Liver (tissue), 8 donors: ENCODE measurements at regions not wholly inside any gene's neighbourhood (a gene's known extent, or its start where the extent isn't known, plus 50 kb on each side); places are given as distances from the start of the nearest gene placed in this dataset.

Experiments
- DNase-seq: peaks from one replicate; pipeline ENCODE4 v3.0.0-alpha.2; 2017; ENCODE audit warnings: low spot score
- H3K27ac ChIP-seq, 2 donors: one replicate each; pipeline ENCODE4 v1.7.0; 2013; ENCODE audit warnings: inconsistent platforms in 2 of 2, low read length in 2 of 2, control low read depth in 1 of 2, low read depth in 1 of 2, mild to moderate bottlenecking in 1 of 2
- H3K27me3 ChIP-seq, 4 donors: one replicate each; pipeline versions ENCODE4 v1.6.1 to v1.7.0; 2013; ENCODE audit warnings: low read length in 3 of 4, inconsistent platforms in 1 of 4, mild to moderate bottlenecking in 1 of 4, moderate library complexity in 1 of 4; ENCODE audit not compliant: control insufficient read depth in 4 of 4, insufficient read depth in 4 of 4
- H3K36me3 ChIP-seq, 4 donors: one replicate each; pipeline versions ENCODE4 v1.6.1 to v1.7.0; 2013; ENCODE audit warnings: low read length in 3 of 4, mild to moderate bottlenecking in 3 of 4, low read depth in 1 of 4, moderate library complexity in 1 of 4; ENCODE audit not compliant: control insufficient read depth in 4 of 4, insufficient read depth in 3 of 4
- H3K4me1 ChIP-seq, 4 donors: one replicate each; pipeline versions ENCODE4 v1.6.1 to v1.7.0; 2013; ENCODE audit warnings: low read length in 3 of 4, mild to moderate bottlenecking in 3 of 4, moderate library complexity in 1 of 4; ENCODE audit not compliant: control insufficient read depth in 4 of 4, insufficient read depth in 4 of 4
- H3K4me3 ChIP-seq, 3 donors: one replicate each; pipeline versions ENCODE4 v1.6.1 to v1.7.0; 2013; ENCODE audit warnings: low read length in 3 of 3, control low read depth in 1 of 3, low read depth in 1 of 3, mild to moderate bottlenecking in 1 of 3
- H3K9ac ChIP-seq, 2 donors: one replicate each; pipeline ENCODE4 v1.7.0; 2013; ENCODE audit warnings: low read length in 2 of 2, mild to moderate bottlenecking in 2 of 2, moderate library complexity in 2 of 2, control low read depth in 1 of 2, low read depth in 1 of 2
- H3K9me3 ChIP-seq, 4 donors: one replicate each; pipeline versions ENCODE4 v1.6.1 to v1.7.0; 2013; ENCODE audit warnings: low read length in 3 of 4; ENCODE audit not compliant: control insufficient read depth in 4 of 4
- EGR1 ChIP-seq, 2 donors: IDR thresholded peaks; 2 replicates each; pipeline ENCODE4 v1.6.1; 2016 to 2018; ENCODE audit warnings: antibody characterized with exemption in 2 of 2, low read depth in 2 of 2
- GABPA ChIP-seq, 2 donors: IDR thresholded peaks in 1 of 2; conservative IDR thresholded peaks in 1 of 2; 2 replicates each; pipeline ENCODE4 v1.6.1; 2016; ENCODE audit warnings: antibody characterized with exemption in 2 of 2, mild to moderate bottlenecking in 1 of 2, moderate library complexity in 1 of 2
- HNF4A ChIP-seq, 2 donors: conservative IDR thresholded peaks; 2 replicates each; pipeline ENCODE4 v1.6.1; 2016; ENCODE audit warnings: antibody characterized with exemption in 2 of 2, mild to moderate bottlenecking in 2 of 2
- JUND ChIP-seq, 2 donors: IDR thresholded peaks; 2 replicates each; pipeline ENCODE4 v1.6.1; 2016; ENCODE audit warnings: antibody characterized with exemption in 2 of 2
- RAD21 ChIP-seq, 2 donors: IDR thresholded peaks; 2 replicates each; pipeline ENCODE4 v1.6.1; 2016; ENCODE audit warnings: antibody characterized with exemption in 2 of 2, mild to moderate bottlenecking in 2 of 2
- SP1 ChIP-seq: IDR thresholded peaks from 2 replicates; pipeline ENCODE4 v1.6.1; 2018; ENCODE audit warnings: antibody characterized with exemption, mild to moderate bottlenecking
- TAF1 ChIP-seq: conservative IDR thresholded peaks from 2 replicates; pipeline ENCODE4 v1.6.1; 2016; ENCODE audit warnings: antibody characterized with exemption, mild to moderate bottlenecking
- WGBS: extraction: QIAGEN DNeasy Blood & Tissue Kit; methylation state at CpG from one replicate; pipeline ENCODE4 v1.1.7; 2013; 5-methylcytosine and 5-hydroxymethylcytosine counted together
- TF ChIP-seq, protein P1 (sequence below): IDR thresholded peaks from 2 replicates; pipeline ENCODE4 v1.6.1; 2016; ENCODE audit warnings: antibody characterized with exemption
- TF ChIP-seq, protein P2 (sequence below): fragments of 150-350 bp; IDR thresholded peaks from 2 replicates; pipeline ENCODE4 v1.5.1; 2017; ENCODE audit warnings: improper control_type of control experiment, low read depth, low read length; ENCODE audit not compliant: missing input control
- donor health status: healthy.
- donor health status: healthy.
- donor health status: healthy.
- donor health status: healthy.
- donor health status: healthy.

DNA sequence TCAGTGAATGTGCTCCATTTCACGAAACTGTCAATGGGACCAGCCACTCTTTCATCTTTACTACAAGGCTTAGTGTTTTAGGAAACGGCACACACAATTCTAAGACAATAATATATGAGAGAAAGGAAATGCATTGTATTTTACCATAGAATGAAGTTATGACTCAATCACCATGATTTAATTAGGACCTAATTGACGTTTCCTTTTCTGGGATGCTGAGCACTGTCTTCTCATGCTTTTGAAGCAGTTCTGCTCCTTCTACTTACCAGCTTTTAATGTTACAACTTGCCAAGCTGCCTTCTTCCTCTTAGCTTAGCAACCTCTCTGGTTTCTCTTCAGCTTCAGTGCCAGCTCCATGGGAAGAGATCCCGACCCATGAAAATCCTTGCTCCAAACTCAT lies 94.3 kb upstream of the SERPINE2 start:
- 71% methylated on average over 4 of the region's 4 CpGs for WGBS
- H3K36me3 ChIP-seq: no peaks in the 10 kb centered on the region
- H3K27me3 ChIP-seq: no peaks in the 10 kb centered on the region
- no peak for DNase-seq
- no peak overlapping the region for H3K27ac ChIP-seq
- no peak overlapping the region for H3K4me3 ChIP-seq
- H3K9me3 ChIP-seq: no peaks in the 10 kb centered on the region
- H3K4me1 ChIP-seq: no peaks in the 10 kb centered on the region
- no peak overlapping the region for H3K9ac ChIP-seq
- TF ChIP-seq EGR1 (IDR thresholded peaks at IDR 0.05; ENCODE audit: low read depth in 2 of 2) (no peak), GABPA (IDR thresholded peaks at IDR 0.05 in 1 of 2, conservative IDR thresholded peaks at IDR 0.05 in 1 of 2) (no peak), TAF1 (no peak)
- TF ChIP-seq, protein P1, sequence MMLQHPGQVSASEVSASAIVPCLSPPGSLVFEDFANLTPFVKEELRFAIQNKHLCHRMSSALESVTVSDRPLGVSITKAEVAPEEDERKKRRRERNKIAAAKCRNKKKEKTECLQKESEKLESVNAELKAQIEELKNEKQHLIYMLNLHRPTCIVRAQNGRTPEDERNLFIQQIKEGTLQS: no peak

DNA sequence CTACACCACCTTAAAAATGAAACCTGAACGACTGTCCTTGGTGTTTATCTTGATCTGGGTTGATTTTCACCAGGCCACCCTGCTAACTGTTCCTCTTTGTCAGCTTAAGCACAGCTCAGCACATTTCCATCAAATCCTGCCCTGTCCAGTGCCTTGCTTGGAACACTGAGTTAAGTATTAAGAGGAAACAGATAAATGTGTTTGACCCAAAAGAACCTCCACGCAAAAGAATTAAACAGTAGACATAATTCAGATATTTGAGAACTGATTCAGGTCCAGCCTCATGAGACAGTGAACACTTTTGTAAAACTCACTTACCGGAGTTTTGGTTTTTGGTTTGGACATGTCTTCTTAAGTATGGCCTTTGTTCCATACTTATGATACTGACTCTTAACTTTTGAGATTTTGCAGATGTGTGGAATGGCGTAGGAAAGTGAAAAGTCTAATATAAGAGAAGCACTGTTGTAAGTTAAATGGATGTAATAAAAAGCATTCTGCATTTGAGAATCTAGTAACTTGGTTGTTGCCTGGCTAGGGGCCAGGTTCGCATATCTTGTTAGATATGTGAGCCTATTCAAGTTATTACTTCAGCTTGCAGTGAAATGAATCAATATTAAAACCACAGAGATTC lies 88.9 kb upstream of the SERPINE2 start:
- peaks cover 0 to 5% (median 0%) of the 10 kb centered on the region in 4 donors for H3K9me3 ChIP-seq
- no peak for DNase-seq
- peaks cover 0 to 2% (median 0%) of the 10 kb centered on the region in 4 donors for H3K27me3 ChIP-seq
- no peaks in the 10 kb centered on the region for H3K4me1 ChIP-seq
- H3K36me3 ChIP-seq: no peaks in the 10 kb centered on the region
- H3K9ac ChIP-seq: no peak overlapping the region
- H3K27ac ChIP-seq: no peak overlapping the region
- TF ChIP-seq SP1: no peak
- no peak for TF ChIP-seq HNF4A (conservative IDR thresholded peaks at IDR 0.05)
- TF ChIP-seq, protein P1: no peak
- no peak overlapping the region for H3K4me3 ChIP-seq
- 46% methylated on average over 5 of the region's 5 CpGs for WGBS

DNA sequence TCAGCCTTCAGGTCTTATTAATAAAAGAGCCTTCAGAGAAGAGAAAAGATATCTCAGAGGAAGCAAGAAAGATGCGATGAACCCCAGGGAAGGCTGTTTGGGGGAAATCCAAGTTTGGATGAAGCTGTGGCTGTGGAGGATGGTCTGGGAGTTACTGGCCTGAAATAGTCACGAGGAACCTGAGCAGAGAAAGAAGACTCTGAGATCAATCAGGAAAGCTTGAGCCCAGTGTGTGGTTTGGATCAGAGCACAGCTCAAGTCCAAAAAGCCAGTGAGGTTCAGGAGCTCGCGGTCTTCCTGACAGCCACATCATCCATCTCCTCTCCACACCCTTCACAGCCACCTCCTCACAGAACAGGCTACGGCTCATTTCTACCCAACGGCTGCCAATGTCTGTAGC lies 87.4 kb upstream of the SERPINE2 start:
- no peaks in the 10 kb centered on the region for H3K36me3 ChIP-seq
- WGBS: 88% methylated on average over 6 of the region's 6 CpGs
- no peak for TF ChIP-seq JUND (IDR thresholded peaks at IDR 0.05)
- H3K9me3 ChIP-seq: peaks cover 0 to 5% (median 0%) of the 10 kb centered on the region in 4 donors
- H3K4me1 ChIP-seq: no peaks in the 10 kb centered on the region
- no peak overlapping the region for H3K4me3 ChIP-seq
- H3K27ac ChIP-seq: no peak overlapping the region
- H3K9ac ChIP-seq: no peak overlapping the region
- DNase-seq: no peak
- H3K27me3 ChIP-seq: peaks cover 0 to 2% (median 0%) of the 10 kb centered on the region in 4 donors

DNA sequence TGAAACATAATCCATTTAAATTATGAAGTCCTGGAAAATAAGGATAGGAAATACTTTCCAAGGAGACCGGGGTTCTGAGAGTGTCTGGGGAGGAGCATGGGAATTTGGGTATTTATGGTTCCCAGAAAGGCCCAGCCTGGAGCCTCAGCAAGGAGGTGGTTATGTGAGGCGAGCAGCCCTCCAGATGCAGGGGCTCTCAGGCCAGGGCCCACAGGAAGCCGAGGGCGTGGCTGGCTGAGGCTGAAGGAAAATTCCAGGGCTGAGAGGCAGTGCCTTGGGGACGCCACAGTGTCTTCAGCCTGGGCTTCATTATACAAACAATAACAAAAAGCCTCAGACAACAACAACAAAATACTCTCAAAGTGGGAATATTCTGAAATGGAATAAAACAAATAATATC lies 86.9 kb upstream of the SERPINE2 start:
- Histone ChIP-seq H3K4me3 (no peak overlapping the region), H3K36me3 (no peaks in the 10 kb centered on the region), H3K27ac (no peak overlapping the region), H3K9ac (no peak overlapping the region), H3K27me3 (peaks cover 0 to 2% (median 0%) of the 10 kb centered on the region in 4 donors), H3K9me3 (peaks cover 0 to 5% (median 0%) of the 10 kb centered on the region in 4 donors), H3K4me1 (no peaks in the 10 kb centered on the region)
- WGBS: 65% methylated on average over 5 of the region's 5 CpGs
- TF ChIP-seq HNF4A (conservative IDR thresholded peaks at IDR 0.05): no peak
- TF ChIP-seq, protein P2, sequence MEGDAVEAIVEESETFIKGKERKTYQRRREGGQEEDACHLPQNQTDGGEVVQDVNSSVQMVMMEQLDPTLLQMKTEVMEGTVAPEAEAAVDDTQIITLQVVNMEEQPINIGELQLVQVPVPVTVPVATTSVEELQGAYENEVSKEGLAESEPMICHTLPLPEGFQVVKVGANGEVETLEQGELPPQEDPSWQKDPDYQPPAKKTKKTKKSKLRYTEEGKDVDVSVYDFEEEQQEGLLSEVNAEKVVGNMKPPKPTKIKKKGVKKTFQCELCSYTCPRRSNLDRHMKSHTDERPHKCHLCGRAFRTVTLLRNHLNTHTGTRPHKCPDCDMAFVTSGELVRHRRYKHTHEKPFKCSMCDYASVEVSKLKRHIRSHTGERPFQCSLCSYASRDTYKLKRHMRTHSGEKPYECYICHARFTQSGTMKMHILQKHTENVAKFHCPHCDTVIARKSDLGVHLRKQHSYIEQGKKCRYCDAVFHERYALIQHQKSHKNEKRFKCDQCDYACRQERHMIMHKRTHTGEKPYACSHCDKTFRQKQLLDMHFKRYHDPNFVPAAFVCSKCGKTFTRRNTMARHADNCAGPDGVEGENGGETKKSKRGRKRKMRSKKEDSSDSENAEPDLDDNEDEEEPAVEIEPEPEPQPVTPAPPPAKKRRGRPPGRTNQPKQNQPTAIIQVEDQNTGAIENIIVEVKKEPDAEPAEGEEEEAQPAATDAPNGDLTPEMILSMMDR: no peak
- TF ChIP-seq, protein P1: no peak
- no peak for TF ChIP-seq GABPA (IDR thresholded peaks at IDR 0.05 in 1 of 2, conservative IDR thresholded peaks at IDR 0.05 in 1 of 2)
- TF ChIP-seq SP1: no peak
- TF ChIP-seq EGR1 (IDR thresholded peaks at IDR 0.05; ENCODE audit: low read depth in 2 of 2): no peak
- no peak for TF ChIP-seq RAD21 (IDR thresholded peaks at IDR 0.05)
- DNase-seq: no peak
